ENCODE measurements at regions not wholly inside any gene's neighbourhood (a gene's known extent, or its start where the extent isn't known, plus 50 kb on each side); places are given as distances from the start of the nearest gene placed in this dataset.

DNA sequence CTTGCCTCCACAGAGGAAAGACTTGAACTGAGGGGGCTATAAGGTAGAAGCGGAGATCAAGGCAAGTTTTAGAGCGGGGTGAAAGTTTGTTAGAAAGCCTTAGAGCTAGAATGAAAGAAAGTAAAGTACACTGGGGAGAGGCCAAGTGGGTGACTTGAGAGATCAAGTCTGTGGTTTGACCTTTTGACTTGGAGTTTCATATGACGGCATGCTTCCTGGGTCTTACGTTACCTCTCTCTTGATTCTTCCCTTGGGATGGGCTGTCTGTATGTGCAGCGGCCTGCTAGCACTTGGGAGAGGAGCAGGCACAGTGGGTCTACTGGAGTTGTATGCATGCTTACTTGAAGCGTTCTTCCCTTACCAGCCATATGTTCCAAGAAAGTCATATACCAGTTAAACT lies 1768.5 kb downstream of the PCDH9 start:
- Mint-ChIP-seq H3K27ac (no peak overlapping the region), H3K4me3 (no peak overlapping the region), H3K27me3 (no peaks in the 10 kb centered on the region), H3K36me3 (ENCODE audit: low read depth) (no peaks in the 10 kb centered on the region), H3K4me1 (no peaks in the 10 kb centered on the region)
- DNase-seq (no peak), ATAC-seq (no peak)
- no peaks in the 10 kb centered on the region for H3K9me3 ChIP-seq (ENCODE audit: control insufficient read depth, low read length, poor library complexity, severe bottlenecking)

GRCh38 chr13:65460136-65460535 lies 1770.0 kb downstream of the PCDH9 start:
- Mint-ChIP-seq H3K36me3 (ENCODE audit: low read depth) (no peaks in the 10 kb centered on the region), H3K4me1 (no peaks in the 10 kb centered on the region), H3K27me3 (no peaks in the 10 kb centered on the region), H3K27ac (no peak overlapping the region), H3K4me3 (no peak overlapping the region)
- ATAC-seq (no peak), DNase-seq (no peak)
- H3K9me3 ChIP-seq (ENCODE audit: control insufficient read depth, low read length, poor library complexity, severe bottlenecking), result no peaks in the 10 kb centered on the region

- no peaks in the 10 kb centered on the region for H3K27me3 Mint-ChIP-seq
- DNase-seq (no peak), ATAC-seq (no peak)
- no peaks in the 10 kb centered on the region for H3K9me3 ChIP-seq (ENCODE audit: control insufficient read depth, low read length, poor library complexity, severe bottlenecking)
- H3K27ac Mint-ChIP-seq, result no peak overlapping the region
- no peak overlapping the region for H3K4me3 Mint-ChIP-seq
- H3K4me1 Mint-ChIP-seq, result no peaks in the 10 kb centered on the region
- no peaks in the 10 kb centered on the region for H3K36me3 Mint-ChIP-seq (ENCODE audit: low read depth)
Observed at GRCh38 chr13:65456150-65456912, 1773.8 kb downstream of the PCDH9 start.

GRCh38 chr13:65454403-65454802 lies 1775.7 kb downstream of the PCDH9 start:
- DNase-seq (no peak), ATAC-seq (no peak)
- H3K4me3 Mint-ChIP-seq, result no peak overlapping the region
- no peak overlapping the region for H3K27ac Mint-ChIP-seq
- H3K36me3 Mint-ChIP-seq (ENCODE audit: low read depth), result no peaks in the 10 kb centered on the region
- no peaks in the 10 kb centered on the region for H3K9me3 ChIP-seq (ENCODE audit: control insufficient read depth, low read length, poor library complexity, severe bottlenecking)
- H3K4me1 Mint-ChIP-seq, result no peaks in the 10 kb centered on the region
- H3K27me3 Mint-ChIP-seq, result no peaks in the 10 kb centered on the region

GRCh38 chr13:65453982-65454381 lies 1776.2 kb downstream of the PCDH9 start:
- Mint-ChIP-seq H3K4me3 (no peak overlapping the region), H3K27ac (no peak overlapping the region), H3K4me1 (no peaks in the 10 kb centered on the region), H3K27me3 (no peaks in the 10 kb centered on the region), H3K36me3 (ENCODE audit: low read depth) (no peaks in the 10 kb centered on the region)
- no peak for ATAC-seq
- DNase-seq, result no peak
- H3K9me3 ChIP-seq (ENCODE audit: control insufficient read depth, low read length, poor library complexity, severe bottlenecking), result no peaks in the 10 kb centered on the region

DNA sequence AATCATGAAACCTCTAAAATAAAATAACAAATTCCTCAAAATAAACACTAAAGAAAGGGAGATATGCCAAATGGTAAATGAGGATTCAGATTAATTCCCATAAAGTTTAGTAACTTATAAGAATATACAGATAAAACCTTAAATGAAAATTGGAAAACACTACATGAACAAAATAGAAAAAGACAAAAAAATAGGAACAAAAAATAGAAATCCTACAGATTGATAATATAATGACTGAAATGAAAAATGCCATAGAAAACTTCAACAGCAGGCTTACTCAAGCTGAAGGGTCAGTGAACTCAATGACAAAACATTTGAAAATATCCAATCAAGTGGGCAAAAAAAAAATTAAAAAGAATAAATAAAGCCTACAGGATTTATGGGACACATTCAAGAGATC lies 1784.8 kb downstream of the PCDH9 start:
- H3K36me3 Mint-ChIP-seq (ENCODE audit: low read depth), result no peaks in the 10 kb centered on the region
- H3K9me3 ChIP-seq (ENCODE audit: control insufficient read depth, low read length, poor library complexity, severe bottlenecking), result peaks cover 2% of the 10 kb centered on the region
- H3K27me3 Mint-ChIP-seq, result no peaks in the 10 kb centered on the region
- no peak overlapping the region for H3K4me3 Mint-ChIP-seq
- no peak for ATAC-seq
- no peak overlapping the region for H3K27ac Mint-ChIP-seq
- no peaks in the 10 kb centered on the region for H3K4me1 Mint-ChIP-seq
- no peak for DNase-seq

GRCh38 chr13:65435590-65435989 lies 1794.5 kb downstream of the PCDH9 start:
- H3K4me3 Mint-ChIP-seq, result no peak overlapping the region
- no peak for ATAC-seq

DNA sequence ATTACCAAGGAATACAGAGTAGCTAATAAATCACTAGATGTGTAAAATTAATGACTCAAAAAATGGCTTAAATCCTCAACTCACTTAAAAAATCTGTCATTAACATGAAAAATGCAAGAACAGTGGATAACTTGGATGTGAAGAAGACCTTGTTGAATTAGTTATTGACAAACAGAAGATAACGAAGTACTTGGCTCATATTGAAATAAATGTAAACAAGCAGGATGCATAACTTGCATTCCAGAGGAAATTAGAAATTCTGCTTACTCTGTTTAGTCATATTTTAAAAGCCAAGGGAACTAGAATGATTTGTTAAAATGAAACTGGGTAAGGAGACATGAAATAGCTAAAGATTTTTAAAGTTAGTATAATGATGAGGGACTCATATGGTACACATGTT lies 1812.2 kb downstream of the PCDH9 start:
- H3K9me3 ChIP-seq (ENCODE audit: control insufficient read depth, low read length, poor library complexity, severe bottlenecking), result no peaks in the 10 kb centered on the region
- no peaks in the 10 kb centered on the region for H3K36me3 Mint-ChIP-seq (ENCODE audit: low read depth)

More at GRCh38 chr13:65435590-65435989, 1794.5 kb downstream of the PCDH9 start:
- Mint-ChIP-seq H3K27me3 (no peaks in the 10 kb centered on the region), H3K4me1 (no peaks in the 10 kb centered on the region), H3K36me3 (ENCODE audit: low read depth) (no peaks in the 10 kb centered on the region), H3K27ac (no peak overlapping the region)
- no peak for DNase-seq
- no peaks in the 10 kb centered on the region for H3K9me3 ChIP-seq (ENCODE audit: control insufficient read depth, low read length, poor library complexity, severe bottlenecking)

DNA sequence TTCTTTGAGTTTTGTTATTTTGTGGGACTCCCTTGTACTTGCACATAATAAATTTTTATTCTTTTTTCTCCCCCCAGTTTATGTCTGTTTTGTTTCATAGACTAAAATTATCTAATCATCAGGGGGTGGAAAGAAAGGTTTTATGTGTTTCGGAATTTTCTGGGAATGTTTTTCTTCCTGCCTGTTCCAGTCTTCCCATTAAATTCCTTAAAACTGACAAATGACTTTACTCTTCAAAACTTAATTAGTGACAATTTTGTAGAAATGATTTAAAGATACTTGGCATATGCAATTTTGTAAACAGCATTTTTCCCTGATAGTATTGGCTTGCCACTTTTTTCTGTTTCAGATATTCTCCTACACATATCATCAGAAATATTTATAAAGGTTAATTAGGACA lies 1813.4 kb downstream of the PCDH9 start:
- no peak overlapping the region for H3K4me3 Mint-ChIP-seq
- DNase-seq (no peak), ATAC-seq (no peak)
- no peak overlapping the region for H3K27ac Mint-ChIP-seq
- H3K36me3 Mint-ChIP-seq (ENCODE audit: low read depth), result no peaks in the 10 kb centered on the region
- no peaks in the 10 kb centered on the region for H3K27me3 Mint-ChIP-seq
- H3K4me1 Mint-ChIP-seq, result no peaks in the 10 kb centered on the region
- H3K9me3 ChIP-seq (ENCODE audit: control insufficient read depth, low read length, poor library complexity, severe bottlenecking), result no peaks in the 10 kb centered on the region

More for the DNA sequence above, 1812.2 kb downstream of the PCDH9 start:
- no peak overlapping the region for H3K4me3 Mint-ChIP-seq
- no peak for DNase-seq
- H3K27ac Mint-ChIP-seq, result no peak overlapping the region
- no peaks in the 10 kb centered on the region for H3K27me3 Mint-ChIP-seq
- ATAC-seq, result no peak
- no peaks in the 10 kb centered on the region for H3K4me1 Mint-ChIP-seq

DNA sequence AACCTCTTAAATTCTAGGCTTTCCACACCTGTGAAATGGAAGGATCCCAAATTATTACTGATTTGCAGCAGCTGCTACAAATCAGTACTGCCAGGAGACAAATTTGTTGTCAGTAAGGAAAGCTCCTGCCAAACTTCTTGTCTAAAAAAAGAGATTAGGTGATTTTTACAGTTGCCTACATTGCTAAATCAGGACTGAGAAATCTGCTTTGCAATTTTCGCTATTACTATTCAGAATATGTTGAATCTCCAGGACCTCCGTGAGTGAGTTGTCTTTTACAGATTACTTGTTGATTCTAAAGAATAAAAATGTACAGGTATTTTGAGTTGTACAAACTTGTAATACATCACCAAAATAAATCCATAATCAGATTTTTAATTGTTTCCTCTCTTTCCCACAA lies 1815.9 kb downstream of the PCDH9 start:
- H3K27me3 Mint-ChIP-seq, result no peaks in the 10 kb centered on the region
- ATAC-seq, result no peak
- no peak overlapping the region for H3K4me3 Mint-ChIP-seq
- no peak overlapping the region for H3K27ac Mint-ChIP-seq
- H3K36me3 Mint-ChIP-seq (ENCODE audit: low read depth), result no peaks in the 10 kb centered on the region
- DNase-seq, result no peak
- H3K4me1 Mint-ChIP-seq, result no peaks in the 10 kb centered on the region
- H3K9me3 ChIP-seq (ENCODE audit: control insufficient read depth, low read length, poor library complexity, severe bottlenecking), result no peaks in the 10 kb centered on the region

GRCh38 chr13:65411521-65411920 lies 1818.6 kb downstream of the PCDH9 start:
- ATAC-seq, result no peak
- no peak overlapping the region for H3K27ac Mint-ChIP-seq
- no peaks in the 10 kb centered on the region for H3K27me3 Mint-ChIP-seq
- no peaks in the 10 kb centered on the region for H3K4me1 Mint-ChIP-seq
- H3K36me3 Mint-ChIP-seq (ENCODE audit: low read depth), result no peaks in the 10 kb centered on the region
- no peak overlapping the region for H3K4me3 Mint-ChIP-seq
- H3K9me3 ChIP-seq (ENCODE audit: control insufficient read depth, low read length, poor library complexity, severe bottlenecking), result no peaks in the 10 kb centered on the region
- DNase-seq, result no peak

- H3K4me1 Mint-ChIP-seq, result no peaks in the 10 kb centered on the region
- H3K4me3 Mint-ChIP-seq, result no peak overlapping the region
- H3K27ac Mint-ChIP-seq, result no peak overlapping the region
- H3K9me3 ChIP-seq (ENCODE audit: control insufficient read depth, low read length, poor library complexity, severe bottlenecking), result no peaks in the 10 kb centered on the region
- H3K27me3 Mint-ChIP-seq, result no peaks in the 10 kb centered on the region
- ATAC-seq, result no peak
- DNase-seq, result no peak
- H3K36me3 Mint-ChIP-seq (ENCODE audit: low read depth), result no peaks in the 10 kb centered on the region
Observed at GRCh38 chr13:65410791-65411190, 1819.3 kb downstream of the PCDH9 start.

GRCh38 chr13:65401315-65401714 lies 1828.8 kb downstream of the PCDH9 start:
- no peaks in the 10 kb centered on the region for H3K9me3 ChIP-seq (ENCODE audit: control insufficient read depth, low read length, poor library complexity, severe bottlenecking)
- no peak for ATAC-seq
- Mint-ChIP-seq H3K36me3 (ENCODE audit: low read depth) (no peaks in the 10 kb centered on the region), H3K4me1 (no peaks in the 10 kb centered on the region), H3K27me3 (no peaks in the 10 kb centered on the region), H3K27ac (no peak overlapping the region), H3K4me3 (no peak overlapping the region)
- no peak for DNase-seq

DNA sequence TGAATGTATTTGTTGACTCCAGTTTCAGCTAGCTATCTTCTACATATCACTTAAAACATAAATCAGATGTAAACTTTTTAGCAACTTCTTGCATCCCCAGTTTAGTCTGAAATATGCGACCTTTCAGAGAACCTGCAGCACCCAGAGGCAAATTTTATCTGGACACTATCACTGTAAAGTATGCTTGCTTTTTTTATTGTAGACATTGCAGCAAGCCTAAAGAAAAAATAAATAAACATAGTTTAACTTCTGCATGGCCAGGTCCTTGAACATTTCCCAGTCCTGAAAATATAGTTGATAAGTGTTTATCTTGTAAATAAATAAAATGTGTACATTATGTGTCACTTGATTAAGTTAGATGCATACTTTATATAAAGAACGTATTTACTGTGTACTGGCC lies 1829.4 kb downstream of the PCDH9 start:
- no peaks in the 10 kb centered on the region for H3K36me3 Mint-ChIP-seq (ENCODE audit: low read depth)
- DNase-seq (no peak), ATAC-seq (no peak)
- no peaks in the 10 kb centered on the region for H3K9me3 ChIP-seq (ENCODE audit: control insufficient read depth, low read length, poor library complexity, severe bottlenecking)
- no peaks in the 10 kb centered on the region for H3K4me1 Mint-ChIP-seq
- no peak overlapping the region for H3K4me3 Mint-ChIP-seq
- H3K27me3 Mint-ChIP-seq, result no peaks in the 10 kb centered on the region
- no peak overlapping the region for H3K27ac Mint-ChIP-seq

All from T-helper 17 cell (primary cell).